ENCODE measurements at regions not wholly inside any gene's neighbourhood (a gene's known extent, or its start where the extent isn't known, plus 50 kb on each side); places are given as distances from the start of the nearest gene placed in this dataset.
A peak's percentile ranks its signal among the peaks of the same experiment; 100 is the strongest.

- DNase-seq (ENCODE audit: low read depth): no peak
Observed at GRCh38 chr1:224523676-224524075, 89.1 kb upstream of the WDR26 start.

DNA sequence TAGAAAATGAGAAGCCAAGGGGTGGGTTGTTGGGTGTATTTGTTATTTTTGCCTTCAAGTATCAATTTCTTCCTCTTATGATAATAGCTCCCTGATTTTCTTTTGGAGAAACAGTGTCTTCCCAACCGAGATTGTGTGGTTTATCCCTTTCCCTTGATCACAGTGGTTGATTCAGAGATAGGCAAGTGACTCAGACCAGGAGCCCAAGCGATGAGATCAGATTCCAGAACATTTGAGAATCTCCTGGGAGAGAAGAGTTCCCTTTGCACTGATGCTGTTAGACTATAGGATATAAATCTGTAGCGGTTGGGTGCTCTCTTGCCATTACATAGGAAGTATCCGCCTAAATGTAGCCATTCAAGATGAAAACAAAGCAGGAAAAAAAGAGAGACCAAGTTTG lies 90.1 kb upstream of the WDR26 start:
- peak; percentile 57 for DNase-seq (ENCODE audit: low read depth)
- H3K4me3 ChIP-seq (ENCODE audit: low read depth, low read length): no peak overlapping the region
- TF ChIP-seq CTCF (IDR thresholded peaks at IDR 0.05; ENCODE audit: insufficient read depth, low read depth, low read length): no peak

More at GRCh38 chr1:224523676-224524075, 89.1 kb upstream of the WDR26 start:
- TF ChIP-seq CTCF (IDR thresholded peaks at IDR 0.05; ENCODE audit: insufficient read depth, low read depth, low read length): no peak
- H3K4me3 ChIP-seq (ENCODE audit: low read depth, low read length): no peak overlapping the region

GRCh38 chr1:224525411-224526040 lies 90.6 kb upstream of the CNIH3 start:
- no peak overlapping the region for H3K4me3 ChIP-seq (ENCODE audit: low read depth, low read length)
- DNase-seq (ENCODE audit: low read depth): peak; percentile 52
- no peak for TF ChIP-seq CTCF (IDR thresholded peaks at IDR 0.05; ENCODE audit: insufficient read depth, low read depth, low read length)

DNA sequence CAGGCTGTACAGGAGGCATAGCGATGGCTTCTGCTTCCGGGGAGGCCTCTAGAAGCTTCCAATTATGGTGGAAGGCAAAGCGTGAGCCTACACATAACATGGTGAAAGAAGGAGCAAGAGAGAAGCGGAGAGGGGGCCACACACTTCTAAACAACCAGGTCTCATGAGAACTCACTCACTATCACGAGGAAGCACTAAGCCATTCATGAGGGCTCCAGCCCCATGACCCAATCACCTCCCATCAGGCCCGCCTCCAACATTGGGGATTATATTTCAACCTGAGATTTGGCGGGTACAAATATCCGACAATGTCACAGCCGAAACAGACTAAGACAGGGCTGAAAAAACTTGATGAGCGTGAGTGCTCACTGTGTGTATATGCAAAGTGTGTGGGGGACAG lies 89.3 kb upstream of the CNIH3 start:
- no peak overlapping the region for H3K4me3 ChIP-seq (ENCODE audit: low read depth, low read length)
- no peak for DNase-seq (ENCODE audit: low read depth)
- no peak for TF ChIP-seq CTCF (IDR thresholded peaks at IDR 0.05; ENCODE audit: insufficient read depth, low read depth, low read length)

DNA sequence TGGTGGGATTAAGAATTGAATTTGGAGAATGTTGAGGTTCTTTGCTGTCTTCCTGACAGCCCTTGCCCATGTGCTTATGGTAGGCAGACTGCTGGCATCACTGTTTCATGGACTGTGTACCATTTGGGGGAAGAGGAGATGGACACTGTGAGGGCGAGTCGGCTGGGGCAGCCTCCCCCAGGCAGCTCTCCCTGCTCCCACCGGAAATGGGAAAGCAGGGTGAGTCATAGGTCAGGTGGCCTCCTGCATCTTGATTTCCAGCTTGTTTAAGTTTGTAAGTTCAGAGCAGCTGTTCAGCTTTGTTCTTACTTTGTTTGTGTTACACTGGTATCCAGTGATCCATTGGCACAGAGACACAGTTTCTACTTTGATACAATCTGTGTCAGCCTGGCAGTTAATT lies 87.2 kb upstream of the CNIH3 start:
- no peak overlapping the region for H3K4me3 ChIP-seq (ENCODE audit: low read depth, low read length)
- no peak for TF ChIP-seq CTCF (IDR thresholded peaks at IDR 0.05; ENCODE audit: insufficient read depth, low read depth, low read length)
- peak; percentile 89 for DNase-seq (ENCODE audit: low read depth)

DNA sequence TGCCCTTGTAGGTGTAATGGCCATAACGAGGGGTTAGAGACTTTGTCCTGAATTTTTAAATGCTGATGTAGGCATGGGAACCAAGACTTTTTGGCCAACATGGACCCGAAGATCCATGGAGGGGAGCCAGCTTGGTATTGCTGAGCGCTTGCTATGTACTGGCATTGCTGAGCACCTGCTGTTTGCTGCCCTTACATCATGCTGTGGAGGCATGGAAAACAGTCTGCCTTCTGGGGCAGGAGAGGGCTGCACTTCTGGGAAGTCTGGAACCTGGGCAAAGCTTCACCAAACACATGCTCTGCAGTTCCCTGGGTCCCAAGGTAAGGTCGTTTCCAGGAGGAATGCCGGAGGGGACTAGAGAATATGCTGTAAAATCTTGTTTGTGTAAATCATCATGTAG lies 86.3 kb upstream of the CNIH3 start:
- no peak overlapping the region for H3K4me3 ChIP-seq (ENCODE audit: low read depth, low read length)
- DNase-seq (ENCODE audit: low read depth): no peak
- no peak for TF ChIP-seq CTCF (IDR thresholded peaks at IDR 0.05; ENCODE audit: insufficient read depth, low read depth, low read length)

GRCh38 chr1:224533517-224533916 lies 82.6 kb upstream of the CNIH3 start:
- H3K4me3 ChIP-seq (ENCODE audit: low read depth, low read length): no peak overlapping the region
- DNase-seq (ENCODE audit: low read depth): no peak
- TF ChIP-seq CTCF (IDR thresholded peaks at IDR 0.05; ENCODE audit: insufficient read depth, low read depth, low read length): no peak
